Activated naive CD4-positive, alpha-beta T cell treated with anti-CD3 and anti-CD28 coated beads, Interleukin-2, amount 10 ng/mL, durations not matched to agents 7 days and 5 days (primary cell): ENCODE measurements at regions not wholly inside any gene's neighbourhood (a gene's known extent, or its start where the extent isn't known, plus 50 kb on each side); places are given as distances from the start of the nearest gene placed in this dataset.
"Not testable (repeated sequence)": the region's sequence is repeated elsewhere in the genome, so short reads cannot be mapped to it uniquely, and the experiment has no call there.

Experiments used
- CTCF ChIA-PET: fragments of 350-600 bp; sonication (Branson Sonifier 250); formaldehyde crosslinking; loops from one replicate; lab custom pipeline; 2021; ENCODE audit warnings: antibody characterized with exemption; lab: Charles Lee
- DNase-seq: peaks from one replicate; pipeline ENCODE4 v3.0.0-alpha.2; 2020
- H3K27ac Mint-ChIP-seq: one replicate; pipeline ENCODE4 v1.8.0; 2021; ENCODE audit warnings: mild to moderate bottlenecking, moderate library complexity, mixed read lengths
- H3K27me3 Mint-ChIP-seq: one replicate; pipeline ENCODE4 v1.8.0; 2021; ENCODE audit warnings: mild to moderate bottlenecking, mixed read lengths
- H3K36me3 Mint-ChIP-seq: one replicate; pipeline ENCODE4 v1.8.0; 2021; ENCODE audit warnings: mixed read lengths
- H3K4me1 Mint-ChIP-seq: one replicate; pipeline ENCODE4 v1.8.0; 2021; ENCODE audit warnings: mixed read lengths
- H3K4me3 Mint-ChIP-seq: one replicate; pipeline ENCODE4 v1.8.0; 2021; ENCODE audit warnings: mild to moderate bottlenecking, moderate library complexity, mixed read lengths
- H3K9me3 Mint-ChIP-seq: one replicate; pipeline ENCODE4 v1.8.0; 2021; ENCODE audit warnings: mixed read lengths

DNA sequence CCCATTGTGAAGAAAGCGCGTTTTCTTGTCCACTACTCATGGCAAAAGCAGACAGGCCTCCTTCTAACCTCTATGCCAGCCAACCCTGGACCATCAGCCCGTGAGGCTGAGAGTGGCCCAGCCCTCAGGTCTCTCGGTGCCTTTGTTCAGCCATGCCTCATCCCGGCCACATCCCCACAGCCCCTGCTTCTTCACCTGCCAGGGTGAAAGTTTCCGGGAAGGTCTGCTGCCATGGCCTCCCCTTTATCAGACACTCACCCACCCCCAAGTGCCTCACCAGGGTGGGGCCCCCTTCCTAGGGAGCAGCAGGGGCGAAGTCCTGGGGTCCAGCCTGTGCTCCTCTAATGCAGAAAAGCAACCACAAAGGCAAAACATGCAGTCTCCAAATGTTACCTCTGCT, 478.4 kb upstream of the SALL3 start:
- CTCF ChIA-PET, result no interaction called here
- Mint-ChIP-seq H3K9me3 (peaks cover 14% of the 10 kb centered on the region), H3K27me3 (no peaks in the 10 kb centered on the region), H3K4me3 (no peak overlapping the region), H3K4me1 (no peaks in the 10 kb centered on the region), H3K36me3 (no peaks in the 10 kb centered on the region), H3K27ac (no peak overlapping the region)
- DNase-seq, result no peak

- H3K4me1 Mint-ChIP-seq, result no peaks in the 10 kb centered on the region
- no peaks in the 10 kb centered on the region for H3K27me3 Mint-ChIP-seq
- H3K9me3 Mint-ChIP-seq, result peaks cover 18% of the 10 kb centered on the region
- no peak overlapping the region for H3K4me3 Mint-ChIP-seq
- H3K36me3 Mint-ChIP-seq, result peaks cover 2% of the 10 kb centered on the region
- DNase-seq, result no peak
- no peak overlapping the region for H3K27ac Mint-ChIP-seq
- CTCF ChIA-PET, result no interaction called here
Measured at GRCh38 chr18:78503129-78503528, 476.5 kb upstream of the SALL3 start.

GRCh38 chr18:78505851-78506461, 473.7 kb upstream of the SALL3 start:
- DNase-seq, result no peak
- peaks cover 2% of the 10 kb centered on the region for H3K36me3 Mint-ChIP-seq
- CTCF ChIA-PET, result no interaction called here
- no peak overlapping the region for H3K27ac Mint-ChIP-seq
- no peaks in the 10 kb centered on the region for H3K4me1 Mint-ChIP-seq
- no peaks in the 10 kb centered on the region for H3K27me3 Mint-ChIP-seq
- H3K4me3 Mint-ChIP-seq, result no peak overlapping the region
- H3K9me3 Mint-ChIP-seq, result peaks cover 29% of the 10 kb centered on the region

- CTCF ChIA-PET, result no interaction called here
- no peak for DNase-seq
- Mint-ChIP-seq H3K4me1 (no peaks in the 10 kb centered on the region), H3K36me3 (peaks cover 2% of the 10 kb centered on the region), H3K27me3 (no peaks in the 10 kb centered on the region), H3K27ac (no peak overlapping the region), H3K4me3 (no peak overlapping the region), H3K9me3 (peaks cover 25% of the 10 kb centered on the region)
Measured at GRCh38 chr18:78507217-78507616, 472.4 kb upstream of the SALL3 start.

DNA sequence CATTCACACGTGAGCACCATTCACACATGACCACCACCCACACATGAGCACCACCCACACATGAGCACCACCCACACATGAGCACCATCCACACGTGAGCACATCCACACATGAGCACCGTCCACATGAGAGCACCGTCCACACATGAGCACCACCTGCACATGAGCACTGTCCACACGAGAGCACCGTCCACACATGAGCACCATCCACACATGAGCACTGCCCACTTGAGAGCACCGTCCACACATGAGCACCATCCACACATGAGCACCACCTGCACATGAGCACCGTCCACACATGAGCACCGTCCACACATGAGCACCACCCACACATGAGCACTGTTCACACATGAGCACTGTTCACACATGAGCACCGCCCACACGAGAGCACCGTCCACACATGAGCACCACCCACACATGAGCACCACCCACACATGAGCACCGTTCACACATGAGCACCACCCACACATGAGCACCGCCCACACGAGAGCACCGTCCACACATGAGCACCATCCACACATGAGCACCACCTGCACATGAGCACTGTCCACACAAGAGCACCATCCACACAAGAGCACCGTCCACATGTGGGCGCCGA, 471.3 kb upstream of the SALL3 start:
- DNase-seq, CTCF ChIA-PET, H3K27ac Mint-ChIP-seq, H3K4me1 Mint-ChIP-seq, H3K36me3 Mint-ChIP-seq, H3K4me3 Mint-ChIP-seq, H3K27me3 Mint-ChIP-seq: not testable (repeated sequence)
- H3K9me3 Mint-ChIP-seq, result peaks cover 20% of the 10 kb centered on the region

- Mint-ChIP-seq H3K4me3 (no peak overlapping the region), H3K36me3 (peaks cover 2% of the 10 kb centered on the region)
- CTCF ChIA-PET, result no interaction called here
Measured at GRCh38 chr18:78510091-78510490, 469.5 kb upstream of the SALL3 start.

DNA sequence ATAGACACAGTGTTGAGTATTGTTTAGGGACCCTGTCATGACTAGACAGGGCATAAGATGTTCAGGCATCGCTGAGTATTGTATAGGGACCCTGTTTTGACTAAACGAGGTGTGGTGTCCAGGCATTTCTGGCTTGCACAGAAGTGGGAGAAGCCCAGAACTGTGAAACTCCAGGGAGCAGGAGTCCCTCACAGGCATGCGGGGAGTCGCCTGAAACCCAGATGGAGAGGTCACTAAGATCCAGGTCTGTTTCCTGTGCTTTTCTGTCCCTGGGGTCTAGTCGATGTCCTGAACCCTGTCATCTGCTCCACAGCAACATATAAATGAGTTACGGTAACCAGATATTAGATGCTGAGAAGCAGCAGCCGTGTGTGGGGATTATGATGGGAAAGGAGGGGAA, 469.0 kb upstream of the SALL3 start:
- no peaks in the 10 kb centered on the region for H3K4me1 Mint-ChIP-seq
- peaks cover 2% of the 10 kb centered on the region for H3K36me3 Mint-ChIP-seq
- H3K27ac Mint-ChIP-seq, result no peak overlapping the region
- H3K9me3 Mint-ChIP-seq, result peaks cover 19% of the 10 kb centered on the region
- no peak overlapping the region for H3K4me3 Mint-ChIP-seq
- DNase-seq, result no peak
- H3K27me3 Mint-ChIP-seq, result no peaks in the 10 kb centered on the region
- CTCF ChIA-PET, result no interaction called here

More at GRCh38 chr18:78510091-78510490, 469.5 kb upstream of the SALL3 start:
- no peak for DNase-seq
- Mint-ChIP-seq H3K27ac (no peak overlapping the region), H3K4me1 (no peaks in the 10 kb centered on the region), H3K9me3 (peaks cover 19% of the 10 kb centered on the region), H3K27me3 (no peaks in the 10 kb centered on the region)

GRCh38 chr18:78511666-78512601, 467.7 kb upstream of the SALL3 start:
- DNase-seq, result no peak
- H3K27ac Mint-ChIP-seq, result no peak overlapping the region
- no peaks in the 10 kb centered on the region for H3K27me3 Mint-ChIP-seq
- H3K9me3 Mint-ChIP-seq, result peaks cover 17% of the 10 kb centered on the region
- H3K4me3 Mint-ChIP-seq, result no peak overlapping the region
- no peaks in the 10 kb centered on the region for H3K4me1 Mint-ChIP-seq
- CTCF ChIA-PET, result no interaction called here
- peaks cover 2% of the 10 kb centered on the region for H3K36me3 Mint-ChIP-seq

- DNase-seq, result no peak
- no peak overlapping the region for H3K4me3 Mint-ChIP-seq
- H3K4me1 Mint-ChIP-seq, result no peaks in the 10 kb centered on the region
- no peak overlapping the region for H3K27ac Mint-ChIP-seq
- no peaks in the 10 kb centered on the region for H3K36me3 Mint-ChIP-seq
- H3K9me3 Mint-ChIP-seq, result peaks cover 12% of the 10 kb centered on the region
- H3K27me3 Mint-ChIP-seq, result no peaks in the 10 kb centered on the region
- CTCF ChIA-PET, result no interaction called here
Measured at GRCh38 chr18:78514910-78515670, 464.5 kb upstream of the SALL3 start.

DNA sequence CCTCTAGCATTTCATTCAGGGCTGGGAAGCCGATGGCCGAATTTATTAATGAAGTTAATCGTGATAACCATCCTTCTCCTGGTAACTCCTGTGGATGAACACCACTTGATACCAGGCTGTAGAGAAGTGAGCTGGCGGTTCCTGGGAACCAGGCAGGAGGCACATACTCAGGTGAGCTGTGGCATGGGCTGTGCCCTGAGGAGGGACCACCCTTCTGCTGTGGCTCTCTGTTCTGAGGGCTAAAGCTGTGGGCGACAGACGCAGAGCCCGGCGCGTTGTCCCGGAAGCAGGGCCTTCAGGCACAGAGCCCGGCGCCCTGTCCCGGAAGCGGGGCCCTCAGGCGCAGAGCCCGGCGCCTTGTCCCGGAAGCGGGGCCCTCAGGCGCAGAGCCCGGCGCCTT, 462.3 kb upstream of the SALL3 start:
- Mint-ChIP-seq H3K4me1 (no peaks in the 10 kb centered on the region), H3K4me3 (no peak overlapping the region), H3K27me3 (no peaks in the 10 kb centered on the region), H3K27ac (no peak overlapping the region), H3K36me3 (no peaks in the 10 kb centered on the region), H3K9me3 (peaks cover 13% of the 10 kb centered on the region)
- CTCF ChIA-PET, result no interaction called here
- DNase-seq, result no peak

- H3K27me3 Mint-ChIP-seq, result no peaks in the 10 kb centered on the region
Measured at GRCh38 chr18:78517973-78518372, 461.6 kb upstream of the SALL3 start.

GRCh38 chr18:78518805-78519204, 460.8 kb upstream of the SALL3 start:
- DNase-seq, result no peak
- Mint-ChIP-seq H3K9me3 (peaks cover 13% of the 10 kb centered on the region), H3K36me3 (no peaks in the 10 kb centered on the region), H3K4me1 (no peaks in the 10 kb centered on the region), H3K27me3 (no peaks in the 10 kb centered on the region), H3K27ac (no peak overlapping the region), H3K4me3 (no peak overlapping the region)
- CTCF ChIA-PET, result no interaction called here

More at GRCh38 chr18:78517973-78518372, 461.6 kb upstream of the SALL3 start:
- CTCF ChIA-PET, result no interaction called here
- Mint-ChIP-seq H3K27ac (no peak overlapping the region), H3K4me1 (no peaks in the 10 kb centered on the region), H3K4me3 (no peak overlapping the region), H3K9me3 (peaks cover 13% of the 10 kb centered on the region), H3K36me3 (no peaks in the 10 kb centered on the region)
- DNase-seq, result no peak

DNA sequence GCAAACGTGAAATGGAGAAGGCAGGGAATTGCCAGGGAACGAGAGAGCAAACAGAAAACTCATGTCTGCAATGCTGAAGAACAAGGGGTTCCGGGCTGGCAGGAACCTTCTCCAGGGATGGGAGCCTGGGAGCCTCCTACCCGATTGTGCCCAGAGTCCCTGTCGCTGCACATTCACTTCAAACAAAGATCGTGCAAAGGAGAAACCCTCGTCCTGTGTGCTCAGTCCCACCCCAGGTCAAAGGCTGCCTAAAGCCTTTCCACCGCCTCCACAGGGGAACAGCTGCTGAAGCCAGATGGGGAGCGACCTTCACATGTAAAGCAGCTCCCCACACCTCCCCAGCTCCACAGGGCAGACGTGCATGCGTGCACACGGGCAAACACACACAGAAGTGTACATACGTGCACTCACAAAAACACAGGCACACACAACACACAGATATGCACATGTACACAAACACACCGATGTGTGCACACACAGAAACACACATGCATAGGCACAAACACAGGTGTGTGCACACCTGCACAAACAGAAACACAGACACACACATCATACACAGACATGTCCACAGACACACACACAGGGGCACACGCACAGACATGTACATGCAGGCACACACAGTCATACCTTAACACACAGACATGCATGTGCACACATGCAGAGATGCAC, 460.1 kb upstream of the SALL3 start:
- CTCF ChIA-PET, result no interaction called here
- H3K36me3 Mint-ChIP-seq, result no peaks in the 10 kb centered on the region
- H3K4me3 Mint-ChIP-seq, result no peak overlapping the region
- DNase-seq, result no peak
- H3K4me1 Mint-ChIP-seq, result no peaks in the 10 kb centered on the region
- H3K27me3 Mint-ChIP-seq, result no peaks in the 10 kb centered on the region
- no peak overlapping the region for H3K27ac Mint-ChIP-seq
- H3K9me3 Mint-ChIP-seq, result peaks cover 14% of the 10 kb centered on the region

DNA sequence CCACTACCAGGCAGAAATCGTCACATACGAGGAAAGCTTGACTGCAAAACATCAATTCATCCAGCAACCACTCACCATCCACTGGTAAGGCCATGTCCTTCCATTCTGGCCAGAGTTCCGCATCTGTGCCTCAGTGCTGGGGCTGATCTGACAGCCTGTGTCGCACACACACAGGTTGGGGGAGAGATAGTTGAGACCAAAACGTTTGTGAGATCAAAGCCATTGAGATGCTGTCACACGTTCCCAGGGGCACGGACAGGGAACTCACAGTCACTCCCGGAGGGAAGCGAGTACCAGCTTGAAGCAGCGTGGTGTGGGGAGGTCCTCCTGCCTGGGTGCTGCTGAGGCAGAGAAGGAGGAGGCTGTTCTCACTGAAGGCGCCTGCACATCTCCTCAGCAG, 458.5 kb upstream of the SALL3 start:
- Mint-ChIP-seq H3K27ac (no peak overlapping the region), H3K4me3 (no peak overlapping the region), H3K4me1 (no peaks in the 10 kb centered on the region), H3K9me3 (peaks cover 14% of the 10 kb centered on the region), H3K36me3 (no peaks in the 10 kb centered on the region), H3K27me3 (no peaks in the 10 kb centered on the region)
- CTCF ChIA-PET, result no interaction called here
- no peak for DNase-seq
